ENCODE measurements at regions not wholly inside any gene's neighbourhood (a gene's known extent, or its start where the extent isn't known, plus 50 kb on each side); places are given as distances from the start of the nearest gene placed in this dataset.

DNA sequence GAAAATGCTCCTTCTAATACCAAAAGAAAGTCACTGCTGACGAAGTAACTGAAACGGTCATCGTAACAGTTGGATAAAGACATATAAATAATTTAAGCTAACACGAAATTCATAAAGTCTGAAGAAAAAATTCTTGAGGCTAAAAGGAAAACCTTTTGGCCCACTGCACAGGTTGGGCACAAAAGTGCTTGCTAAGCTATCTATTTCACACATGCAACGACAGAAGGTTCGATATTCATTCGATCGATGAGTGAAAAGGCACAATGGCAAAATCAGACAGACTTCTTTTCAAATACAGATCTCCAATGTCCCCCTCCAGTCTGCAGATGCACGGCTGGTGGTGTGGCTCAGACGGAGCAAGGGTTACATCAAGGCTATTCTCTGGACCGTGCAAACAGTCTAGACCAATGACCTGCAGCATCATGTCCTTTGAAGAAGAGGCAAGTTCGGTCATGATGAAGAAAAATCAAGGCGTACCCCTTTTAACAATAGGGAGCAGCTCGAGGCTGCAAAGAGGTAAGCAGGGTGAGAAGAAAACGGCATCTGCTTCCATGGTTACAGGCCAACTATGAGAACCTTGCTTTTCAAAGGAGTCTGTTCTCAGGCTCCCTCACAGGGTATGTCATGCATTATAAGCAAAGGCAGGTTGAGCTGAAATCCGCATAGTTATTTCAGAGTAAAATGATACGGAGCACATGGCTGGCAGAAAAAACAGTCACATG is 579.6 kb downstream of the USP25 start:
- no peak for DNase-seq

- no peak for DNase-seq
Observed at GRCh38 chr21:16310176-16310575, 580.4 kb downstream of the USP25 start.

DNA sequence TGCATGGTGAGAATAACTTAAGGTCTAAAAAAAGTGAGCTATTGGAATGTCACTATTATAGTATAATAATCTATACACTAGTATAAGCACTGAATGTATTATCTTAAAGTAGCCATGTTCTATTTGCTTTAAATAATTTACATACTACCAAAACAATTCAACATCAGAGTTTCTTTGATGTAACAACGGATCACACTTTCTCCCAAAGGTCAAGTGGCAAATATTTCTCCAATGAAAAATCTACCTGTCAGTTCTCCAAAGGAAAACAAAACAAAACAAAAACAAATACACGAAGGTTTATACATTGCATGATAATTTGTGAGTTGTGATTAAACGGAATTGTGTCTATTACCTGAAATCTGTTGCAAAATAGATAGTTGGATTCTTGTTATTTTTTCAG is 581.4 kb downstream of the USP25 start:
- DNase-seq, result no peak

GRCh38 chr21:16312321-16312720 is 582.5 kb downstream of the USP25 start:
- DNase-seq, result no peak

DNA sequence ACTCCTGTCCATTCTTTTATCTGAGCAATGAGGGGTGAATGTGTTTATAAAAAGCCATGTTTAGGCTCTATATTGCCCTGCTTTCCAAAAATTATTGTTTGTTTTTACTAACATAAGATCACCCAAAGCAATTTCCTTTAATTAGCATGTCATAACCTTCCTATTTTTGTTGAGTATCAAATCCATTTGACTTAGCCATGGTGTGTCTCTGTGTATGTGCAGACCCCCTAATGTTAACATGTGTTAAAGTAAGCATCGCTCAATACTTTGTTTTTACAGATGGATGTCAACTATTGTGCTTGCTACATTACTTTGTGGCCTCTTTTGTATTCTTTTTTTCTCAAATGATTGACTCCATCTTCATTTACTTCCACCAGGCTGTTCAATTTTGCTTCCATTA is 585.4 kb downstream of the USP25 start:
- DNase-seq, result no peak

DNA sequence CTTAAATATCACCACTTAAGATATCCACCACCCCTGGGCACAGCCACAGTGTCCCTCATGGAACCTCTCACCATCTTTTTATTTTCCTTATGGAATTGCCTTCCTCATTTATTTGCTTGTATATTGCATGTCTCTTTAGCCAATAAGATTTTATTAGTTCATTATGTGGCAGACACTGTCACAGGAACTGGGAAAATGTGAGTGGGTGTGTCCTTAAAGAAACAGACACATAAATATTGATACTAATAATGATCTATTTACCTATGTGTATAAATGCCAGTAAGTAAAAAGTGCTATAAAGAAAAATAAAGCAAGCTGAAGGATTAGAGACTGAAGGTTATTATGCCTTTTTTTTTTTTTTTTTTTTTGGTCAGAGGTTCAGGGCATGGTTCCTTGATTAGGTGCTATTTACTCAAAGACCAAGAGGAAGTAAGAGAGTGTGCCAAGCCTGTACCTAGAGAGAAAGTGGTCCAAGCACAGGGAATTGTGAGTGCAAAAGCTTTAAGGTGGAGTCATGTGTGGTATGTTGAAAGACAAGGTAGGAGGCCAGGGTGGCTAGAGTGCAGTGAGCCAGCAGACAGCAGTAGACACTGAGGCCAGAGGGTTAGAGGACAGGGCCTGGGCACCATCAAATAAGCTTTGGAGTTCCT is 589.0 kb downstream of the USP25 start:
- DNase-seq, result no peak

DNA sequence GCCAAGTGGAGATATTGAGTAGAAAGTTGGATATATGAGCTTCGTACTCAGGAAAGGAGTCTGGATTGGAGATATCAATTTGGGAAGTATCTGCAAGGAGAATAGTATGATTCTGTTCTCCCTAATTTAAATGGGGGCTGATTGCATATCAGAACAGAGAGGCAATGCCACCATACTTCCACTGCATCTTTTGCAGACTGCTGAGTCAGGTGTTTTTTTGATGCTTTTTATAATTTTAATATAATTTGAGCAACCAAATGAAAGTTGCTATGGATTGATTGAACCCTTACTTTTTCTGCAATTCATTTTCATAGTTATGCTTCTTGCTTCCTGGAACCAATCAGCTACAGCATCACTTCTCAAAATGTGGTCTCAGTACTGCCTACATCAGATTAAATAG is 590.3 kb downstream of the USP25 start:
- DNase-seq, result no peak

DNA sequence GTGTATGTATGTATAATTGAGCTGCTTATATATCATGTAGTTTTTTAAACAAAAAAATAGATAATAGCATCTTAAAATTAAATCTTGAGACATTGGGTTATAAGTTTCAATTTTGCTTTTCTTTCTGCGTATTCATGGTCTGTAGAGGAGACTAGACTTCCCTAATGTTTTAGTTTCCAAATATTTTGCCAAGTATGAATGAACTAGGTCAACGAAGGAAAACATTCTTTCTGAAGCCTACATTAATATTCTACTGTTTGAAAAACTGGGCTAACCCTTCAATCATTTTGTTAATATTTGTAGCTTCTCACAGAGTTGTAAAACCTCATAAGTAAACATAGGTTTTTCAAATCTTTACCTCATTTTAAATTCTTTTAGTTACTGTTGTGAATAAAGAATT is 592.7 kb downstream of the USP25 start:
- no peak for DNase-seq

DNA sequence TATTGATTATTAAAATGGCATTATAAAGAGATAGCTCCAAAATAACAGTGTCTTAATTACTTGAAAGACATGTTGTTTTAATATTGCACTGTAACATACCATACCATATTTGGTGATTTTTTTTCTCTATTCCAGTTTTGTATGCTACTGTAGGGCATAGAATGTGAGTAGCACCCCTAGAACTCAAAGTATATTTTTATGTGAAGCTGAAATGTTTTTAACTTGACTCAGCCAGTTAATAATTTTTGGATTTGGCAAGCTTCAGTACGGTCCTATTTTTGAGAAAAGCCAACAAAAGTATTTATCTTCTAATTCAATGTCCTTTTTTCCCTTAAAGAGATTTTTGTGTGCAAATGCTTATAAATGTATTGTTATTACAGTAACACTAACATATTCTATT is 593.8 kb downstream of the USP25 start:
- no peak for DNase-seq

DNA sequence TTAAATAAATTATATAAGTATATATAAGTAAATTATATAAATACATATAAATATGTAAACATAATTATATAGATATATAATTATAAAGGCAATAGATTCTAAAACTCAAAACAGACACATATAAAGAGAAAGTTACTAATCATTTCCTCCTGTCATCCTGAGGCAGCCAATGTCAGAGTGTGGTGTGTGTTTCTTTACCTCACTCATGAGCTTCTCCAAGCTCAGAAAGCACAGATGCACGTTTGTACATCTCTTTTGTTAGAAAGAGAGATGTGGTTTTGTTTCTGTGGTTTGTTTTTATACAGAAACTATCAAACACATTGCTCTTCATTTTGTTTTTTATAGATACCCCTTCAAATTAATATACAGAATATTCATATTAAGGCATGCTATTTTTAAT is 594.8 kb downstream of the USP25 start:
- DNase-seq, result no peak

- peak; percentile 21 for DNase-seq
Observed at GRCh38 chr21:16330082-16330907, 600.5 kb downstream of the USP25 start.

DNA sequence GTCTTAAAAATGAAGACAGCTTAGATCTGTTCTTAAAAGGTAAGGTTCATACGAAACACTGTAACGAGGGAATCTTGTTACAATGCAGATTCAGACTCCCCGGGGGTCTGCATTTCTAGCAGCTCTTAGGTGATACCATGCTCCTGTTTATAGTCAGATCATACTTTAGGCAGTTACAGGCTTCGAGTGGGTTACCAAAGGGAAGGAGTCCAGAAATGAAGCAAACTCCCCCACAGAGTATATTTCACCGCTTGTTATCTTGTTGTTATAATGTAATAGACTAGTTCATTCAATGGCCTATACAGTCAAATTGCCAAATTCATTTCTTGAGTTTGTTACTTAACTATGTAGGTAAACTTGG is 601.1 kb downstream of the USP25 start:
- no peak for DNase-seq

DNA sequence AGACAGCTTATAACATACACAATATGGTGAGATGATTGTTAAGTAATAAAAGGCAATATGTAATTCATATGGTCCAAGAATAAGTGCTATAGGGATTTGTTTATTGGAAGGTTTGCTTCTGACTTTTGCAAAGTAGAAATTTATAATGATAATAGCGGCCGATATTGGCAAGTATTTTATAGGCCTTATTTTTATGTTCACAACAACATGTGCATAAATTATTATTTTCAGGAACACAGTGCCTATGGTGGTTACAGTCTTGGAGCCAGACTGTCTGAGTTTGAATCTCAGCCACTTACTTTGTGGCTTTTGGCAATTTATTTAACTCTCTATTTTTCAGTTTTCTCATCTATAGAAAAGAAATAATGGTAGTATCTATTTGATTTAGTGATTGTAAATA is 607.5 kb downstream of the USP25 start:
- no peak for DNase-seq

DNA sequence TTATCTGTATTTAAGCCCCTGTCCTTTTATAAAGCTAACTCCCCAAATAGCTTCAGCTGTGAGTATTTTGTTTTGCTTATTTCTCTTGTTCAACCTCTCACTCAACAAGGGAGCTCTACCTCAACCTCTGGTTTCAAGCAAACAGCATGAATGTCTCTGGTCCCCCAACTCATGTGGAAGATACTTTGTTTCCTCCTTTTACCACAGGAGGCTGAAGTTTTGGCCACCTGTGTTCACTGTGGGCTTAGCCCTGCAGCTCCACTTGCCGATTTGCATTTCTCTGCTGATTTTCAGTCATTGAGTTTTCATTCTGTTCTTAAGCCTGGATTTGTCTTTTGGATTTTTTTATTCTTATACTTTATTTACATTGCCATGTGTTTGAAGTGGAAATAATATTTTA is 613.1 kb downstream of the USP25 start:
- no peak for DNase-seq

DNA sequence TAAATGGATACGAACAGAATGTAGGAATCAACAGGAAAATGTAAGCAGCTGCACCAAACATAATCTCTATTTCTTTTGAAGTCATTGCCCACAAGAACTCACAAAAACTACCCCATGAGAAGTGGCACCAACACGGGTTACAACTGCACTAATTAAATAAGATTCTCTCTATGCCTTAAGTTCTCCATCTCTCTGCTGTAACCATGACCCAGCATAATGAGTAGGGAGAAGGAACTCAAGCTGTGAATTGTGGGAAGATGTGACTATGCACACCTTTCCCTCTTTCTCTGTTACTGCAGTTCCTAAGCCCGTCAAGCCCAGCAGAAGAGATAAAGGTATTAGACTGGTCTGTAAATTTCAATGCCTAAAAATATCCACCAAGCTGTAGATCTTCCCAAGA is 614.0 kb downstream of the USP25 start:
- DNase-seq, result no peak

GRCh38 chr21:16345757-16346156 is 616.0 kb downstream of the USP25 start:
- no peak for DNase-seq

- no peak for DNase-seq
Observed at GRCh38 chr21:16347223-16347622, 617.4 kb downstream of the USP25 start.

DNA sequence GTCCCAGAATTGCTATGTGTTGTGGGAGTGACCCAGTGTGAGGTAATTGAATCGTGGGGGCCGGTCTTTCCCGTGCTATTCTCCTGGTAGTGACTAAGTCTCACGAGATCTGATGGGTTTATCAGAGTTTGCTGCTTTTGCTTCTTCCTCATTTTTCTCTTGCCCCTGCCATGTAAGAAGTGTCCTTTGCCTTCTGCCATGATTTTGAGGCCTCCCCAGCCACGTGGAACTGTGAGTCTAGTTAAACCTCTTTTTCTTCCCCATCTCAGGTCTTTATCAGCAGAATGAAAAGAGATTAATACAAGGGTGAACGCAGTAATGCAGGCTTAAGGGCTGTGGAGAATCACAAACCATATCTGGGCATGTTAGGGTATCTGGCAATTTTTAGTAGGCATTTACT is 624.0 kb downstream of the USP25 start:
- no peak for DNase-seq

- no peak for DNase-seq
Observed at GRCh38 chr21:16357994-16358393, 628.2 kb downstream of the USP25 start.

DNA sequence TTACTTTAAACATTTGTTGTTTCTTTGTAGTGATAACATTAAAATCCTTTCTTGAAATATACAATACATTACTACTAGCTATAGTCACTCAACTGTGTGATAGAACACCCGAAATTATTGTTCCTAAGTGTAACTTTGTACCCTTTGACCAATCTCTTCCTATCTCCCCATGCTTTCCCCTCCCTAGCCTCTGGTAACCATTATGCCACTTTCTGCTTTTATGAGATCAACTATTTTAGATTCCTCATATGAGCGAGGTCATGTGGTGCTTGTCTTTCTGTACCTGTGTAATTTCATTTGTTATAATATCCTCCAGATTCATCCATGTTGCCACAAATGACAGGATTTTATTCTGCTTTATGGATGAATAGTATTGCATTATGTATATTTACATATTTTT is 629.0 kb downstream of the USP25 start:
- DNase-seq, result no peak

DNA sequence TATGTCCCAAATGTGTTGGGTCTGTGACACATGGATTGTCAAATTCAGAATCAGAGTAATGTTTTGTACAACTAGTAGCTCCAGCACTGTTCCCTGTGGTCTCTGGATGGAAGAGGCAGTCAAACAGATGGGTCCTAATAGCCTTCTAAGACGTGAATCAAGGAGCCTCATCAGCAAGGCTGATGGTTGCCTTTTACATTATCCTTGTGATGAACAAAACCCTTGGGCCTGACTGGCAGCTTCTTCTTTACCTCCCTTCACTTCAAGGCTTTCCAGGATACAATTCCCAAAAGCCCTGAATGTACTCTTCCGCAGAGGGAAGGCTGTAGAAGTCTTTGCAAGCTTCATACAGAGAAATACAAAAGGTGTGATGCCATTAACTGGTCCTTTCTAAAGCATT is 633.3 kb downstream of the USP25 start:
- DNase-seq, result no peak

GRCh38 chr21:16363518-16363917 is 633.7 kb downstream of the USP25 start:
- DNase-seq, result no peak

- DNase-seq, result no peak
Observed at GRCh38 chr21:16366207-16366606, 636.4 kb downstream of the USP25 start.

DNA sequence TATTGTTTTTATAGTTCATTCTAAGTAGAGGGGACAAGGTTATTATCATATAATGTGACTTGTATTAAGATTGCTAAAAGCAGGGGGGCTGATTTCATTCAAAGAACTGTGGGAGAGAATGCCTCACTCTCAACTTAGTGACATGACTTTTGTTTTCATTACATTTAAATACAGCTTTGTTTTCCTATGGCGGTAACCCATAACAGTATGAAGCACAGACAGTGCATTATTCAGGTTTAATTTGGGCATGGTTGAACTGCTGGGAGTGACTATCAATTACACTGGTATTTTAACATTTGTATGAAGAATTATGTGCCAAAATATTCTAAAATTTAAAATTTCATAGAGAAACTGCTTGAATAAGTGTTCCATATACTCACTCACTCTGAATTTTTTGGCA is 637.3 kb downstream of the USP25 start:
- DNase-seq, result no peak
